SU-DHL-6 (cell line): ENCODE measurements at regions not wholly inside any gene's neighbourhood (a gene's known extent, or its start where the extent isn't known, plus 50 kb on each side); places are given as distances from the start of the nearest gene placed in this dataset.

Source experiments
- H2AFZ ChIP-seq: fragments of 200-600 bp; sonication (generic); 2 replicates; pipeline ENCODE4 v1.6.1; 2014; ENCODE audit warnings: low read depth, mild to moderate bottlenecking, moderate library complexity, mixed read lengths, antibody characterized with exemption, low read length; ENCODE audit not compliant: severe bottlenecking
- H3F3A ChIP-seq: fragments of 200-600 bp; shearing (Covaris generic); 2 replicates; pipeline ENCODE4 v1.6.0; 2016; ENCODE audit warnings: antibody characterized with exemption, mild to moderate bottlenecking; ENCODE audit not compliant: insufficient read depth
- H3K27ac ChIP-seq: fragments of 200-600 bp; sonication (generic); 2 replicates; pipeline ENCODE4 v1.5.1; 2016; ENCODE audit warnings: low read depth, mild to moderate bottlenecking, low read length, moderate library complexity, mixed read lengths
- H3K27me3 ChIP-seq: fragments of 200-600 bp; sonication (generic), shearing (Covaris generic); 2 replicates; pipeline ENCODE4 v1.6.0; 2014; ENCODE audit warnings: mild to moderate bottlenecking, low read length
- H3K36me3 ChIP-seq: fragments of 200-600 bp; sonication (generic); 2 replicates; pipeline ENCODE4 v1.6.1; 2014; ENCODE audit warnings: mild to moderate bottlenecking, low read length, mixed read lengths
- H3K4me2 ChIP-seq: fragments of 300-600, 200-600 bp; shearing (Covaris generic), sonication (generic); 2 replicates; pipeline ENCODE4 v1.6.0; 2014; ENCODE audit warnings: low read length, low read depth, mild to moderate bottlenecking; ENCODE audit not compliant: poor library complexity, severe bottlenecking
- H3K4me3 ChIP-seq: fragments of 200-600 bp; sonication (generic); 2 replicates; pipeline ENCODE4 v1.5.1; 2014; ENCODE audit warnings: antibody characterized with exemption, low read length, mild to moderate bottlenecking, mixed read lengths; ENCODE audit not compliant: insufficient read depth, poor library complexity, severe bottlenecking
- H3K79me2 ChIP-seq: fragments of 200-600 bp; sonication (generic); 2 replicates; pipeline ENCODE4 v1.6.1; 2014; ENCODE audit warnings: mild to moderate bottlenecking, low read length, moderate library complexity; ENCODE audit not compliant: insufficient read depth
- H3K9ac ChIP-seq: fragments of 200-600 bp; sonication (generic); 2 replicates; pipeline ENCODE4 v1.7.0; 2014; ENCODE audit warnings: mild to moderate bottlenecking, low read length
- H3K9me2 ChIP-seq: fragments of 200-600 bp; sonication (generic); replicated peaks from 2 replicates; pipeline ENCODE4 v1.6.1; 2014; ENCODE audit warnings: low read length; ENCODE audit not compliant: insufficient read depth
- H3K9me3 ChIP-seq: fragments of 200-600 bp; sonication (generic); 2 replicates; pipeline ENCODE4 v1.6.1; 2014; ENCODE audit warnings: low read length, mixed read lengths; ENCODE audit not compliant: insufficient read depth
- H4K20me1 ChIP-seq: fragments of 200-600 bp; sonication (generic); 2 replicates; pipeline ENCODE4 v1.6.1; 2014; ENCODE audit warnings: low read depth, mild to moderate bottlenecking, antibody characterized with exemption, low read length, moderate library complexity, mixed read lengths
- CTCF ChIP-seq: fragments of 200-600 bp; sonication (generic); IDR thresholded peaks from one replicate; pipeline ENCODE4 v1.5.1; 2017; ENCODE audit warnings: antibody characterized with exemption, mild to moderate bottlenecking, low read length, moderate library complexity; ENCODE audit not compliant: insufficient read depth, poor library complexity, severe bottlenecking
- EZH2phosphoT487 ChIP-seq: fragments of 200-600 bp; sonication (generic), shearing (Covaris generic); conservative IDR thresholded peaks from 2 replicates; pipeline ENCODE4 v1.6.1; 2018; ENCODE audit warnings: mild to moderate bottlenecking, antibody characterized with exemption, low read length, moderate library complexity, mixed read lengths

- Histone ChIP-seq H3F3A (no peaks in the 10 kb centered on the region), H2AFZ (no peak overlapping the region), H3K4me2 (no peak overlapping the region), H3K9me3 (no peaks in the 10 kb centered on the region), H3K79me2 (no peaks in the 10 kb centered on the region), H3K27ac (no peak overlapping the region), H3K9me2 (no peaks in the 10 kb centered on the region), H3K4me3 (no peak overlapping the region), H3K27me3 (no peaks in the 10 kb centered on the region), H4K20me1 (no peaks in the 10 kb centered on the region), H3K36me3 (no peaks in the 10 kb centered on the region), H3K9ac (no peak overlapping the region)
- TF ChIP-seq EZH2phosphoT487 (no peak), CTCF (no peak)
Measured at GRCh38 chr20:41902346-41902745, 284.2 kb upstream of the CHD6 start.

DNA sequence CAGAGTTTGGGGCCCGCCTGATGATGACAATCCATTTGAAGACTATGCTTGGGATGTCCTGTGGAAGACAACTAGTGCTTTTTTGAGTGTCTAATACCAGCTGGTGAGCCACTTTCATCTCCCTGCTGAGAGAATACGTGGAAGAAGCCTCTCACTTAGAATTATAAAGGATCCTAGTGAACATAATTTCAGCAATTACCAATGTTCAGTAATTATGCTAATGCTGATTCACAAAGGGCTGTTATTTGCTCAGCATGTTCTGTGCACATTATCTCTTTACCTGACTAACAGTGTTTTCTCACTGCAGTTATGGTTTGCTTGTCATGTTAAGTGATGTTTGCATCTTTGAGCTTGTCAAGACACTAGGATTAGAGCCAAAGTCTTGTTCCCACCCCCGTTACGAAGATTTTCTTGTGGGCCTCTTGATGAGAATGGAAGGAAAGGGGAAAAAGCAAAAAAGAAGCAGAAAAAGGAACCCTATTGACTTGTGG is 282.1 kb upstream of the CHD6 start:
- no peaks in the 10 kb centered on the region for H3K79me2 ChIP-seq
- no peak overlapping the region for H3K27ac ChIP-seq

GRCh38 chr20:41897708-41898107 is 279.5 kb upstream of the CHD6 start:
- no peaks in the 10 kb centered on the region for H4K20me1 ChIP-seq
- TF ChIP-seq CTCF (no peak), EZH2phosphoT487 (no peak)
- no peak overlapping the region for H2AFZ ChIP-seq
- H3K9me3 ChIP-seq, result no peaks in the 10 kb centered on the region
- H3K9ac ChIP-seq, result no peak overlapping the region
- no peaks in the 10 kb centered on the region for H3K27me3 ChIP-seq
- no peaks in the 10 kb centered on the region for H3K36me3 ChIP-seq
- H3K27ac ChIP-seq, result no peak overlapping the region
- H3K4me2 ChIP-seq, result no peak overlapping the region
- H3K79me2 ChIP-seq, result no peaks in the 10 kb centered on the region
- no peaks in the 10 kb centered on the region for H3F3A ChIP-seq
- no peaks in the 10 kb centered on the region for H3K9me2 ChIP-seq
- no peak overlapping the region for H3K4me3 ChIP-seq

More for the DNA sequence above, 282.1 kb upstream of the CHD6 start:
- Histone ChIP-seq H3F3A (no peaks in the 10 kb centered on the region), H3K9me2 (no peaks in the 10 kb centered on the region), H2AFZ (no peak overlapping the region), H4K20me1 (no peaks in the 10 kb centered on the region), H3K27me3 (no peaks in the 10 kb centered on the region), H3K36me3 (no peaks in the 10 kb centered on the region), H3K4me2 (no peak overlapping the region), H3K9ac (no peak overlapping the region), H3K9me3 (no peaks in the 10 kb centered on the region), H3K4me3 (no peak overlapping the region)
- TF ChIP-seq EZH2phosphoT487 (no peak), CTCF (no peak)
